Esophagus squamous epithelium (tissue), 5 donors: ENCODE measurements at regions not wholly inside any gene's neighbourhood (a gene's known extent, or its start where the extent isn't known, plus 50 kb on each side); places are given as distances from the start of the nearest gene placed in this dataset.

Source experiments
- DNase-seq: peaks from one replicate; lab custom pipeline; 2025; lab: John Stamatoyannopoulos, UW
- H3K27ac ChIP-seq, 4 donors: fragments of 200-600 bp; sonication (generic); one replicate each; pipeline ENCODE4 v1.5.1; 2016 to 2019; ENCODE audit warnings: mild to moderate bottlenecking in 1 of 4
- H3K27me3 ChIP-seq, 4 donors: fragments of 200-600 bp; sonication (generic); 1 replicate in 3 of 4; 2 replicates in 1 of 4; pipeline versions ENCODE4 v1.5.1 to v1.6.0; 2017 to 2021; ENCODE audit warnings: antibody characterized with exemption in 1 of 4
- H3K36me3 ChIP-seq, 3 donors: fragments of 200-600 bp; sonication (generic); one replicate each; pipeline ENCODE4 v1.5.1; 2016 to 2019
- H3K4me1 ChIP-seq, 3 donors: fragments of 200-600 bp; sonication (generic); one replicate each; pipeline ENCODE4 v1.5.1; 2017 to 2019
- H3K4me3 ChIP-seq, 4 donors: fragments of 200-600 bp; sonication (generic); 1 replicate in 3 of 4; 2 replicates in 1 of 4; pipeline ENCODE4 v1.5.1; 2016 to 2019; ENCODE audit warnings: mild to moderate bottlenecking in 2 of 4, moderate library complexity in 1 of 4
- H3K9me3 ChIP-seq, 3 donors: fragments of 200-600 bp; sonication (generic); one replicate each; pipeline ENCODE4 v1.5.1; 2016 to 2019
- POLR2A ChIP-seq, 4 donors: fragments of 450-650 bp; IDR thresholded peaks; one replicate each; pipeline ENCODE4 v1.6.1; 2017; ENCODE audit warnings: antibody characterized with exemption in 4 of 4, mild to moderate bottlenecking in 4 of 4, moderate library complexity in 3 of 4
- WGBS, 2 donors: methylation state at CpG; one replicate each; pipeline ENCODE4 v1.1.5; 2018; 5-methylcytosine and 5-hydroxymethylcytosine counted together
- intact Hi-C: fragments of 100-400 bp; cut with DNase I; formaldehyde crosslinking; loops from one replicate; pipeline ENCODE4 v1.15.0; 2022
- TF ChIP-seq, protein P1 (sequence below), 6 experiments: fragments of 450-650 bp in 4 of 6; fragments of 200-600 bp in 2 of 6; sonication (generic) in 2 of 6; IDR thresholded peaks; one replicate each; pipeline ENCODE4 v1.5.1; 2016 to 2019; ENCODE audit warnings: antibody characterized with exemption in 6 of 6, mild to moderate bottlenecking in 4 of 6, moderate library complexity in 4 of 6
- donor health status: DM: yes; HTN: yes; CAD: no.

DNA sequence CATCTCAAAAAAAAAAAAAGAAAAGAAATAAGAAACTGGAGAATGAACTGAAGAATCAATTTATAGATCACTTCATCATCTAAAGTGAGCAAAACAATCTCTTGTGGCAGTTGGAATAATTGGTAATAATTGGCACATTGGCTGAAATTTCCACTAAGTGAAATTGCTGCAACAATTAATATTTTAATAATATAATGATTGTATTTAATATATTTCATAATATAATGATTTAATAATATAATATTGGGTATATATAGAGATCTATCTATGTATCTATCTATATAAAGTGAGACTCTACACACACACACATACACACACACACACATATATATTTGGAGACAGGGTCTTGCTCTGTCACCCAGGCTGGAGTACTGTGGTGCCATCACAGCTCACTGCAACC, 81.2 kb upstream of the PRICKLE1 start:
- intact Hi-C loops: no loop called here

DNA sequence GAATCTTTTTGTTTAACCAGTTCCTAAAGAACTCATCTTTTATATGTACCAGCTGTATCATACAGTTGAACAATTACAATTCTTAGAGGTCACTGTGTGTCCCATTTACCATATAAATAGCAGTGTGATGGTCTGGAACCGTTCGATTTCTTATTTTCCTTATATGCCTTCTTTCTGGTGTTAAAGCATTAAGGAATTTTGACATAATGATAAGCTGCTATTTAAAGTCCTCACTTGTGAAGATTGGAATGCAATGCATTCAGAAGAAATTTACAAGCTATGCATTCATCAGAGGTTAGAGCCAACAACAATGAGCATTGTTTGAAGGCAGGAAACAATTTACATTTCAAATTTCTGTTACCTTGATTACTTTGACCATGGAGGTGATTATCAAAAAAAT, 80.0 kb upstream of the PRICKLE1 start:
- intact Hi-C loops: no loop called here
- TF ChIP-seq, protein P1, sequence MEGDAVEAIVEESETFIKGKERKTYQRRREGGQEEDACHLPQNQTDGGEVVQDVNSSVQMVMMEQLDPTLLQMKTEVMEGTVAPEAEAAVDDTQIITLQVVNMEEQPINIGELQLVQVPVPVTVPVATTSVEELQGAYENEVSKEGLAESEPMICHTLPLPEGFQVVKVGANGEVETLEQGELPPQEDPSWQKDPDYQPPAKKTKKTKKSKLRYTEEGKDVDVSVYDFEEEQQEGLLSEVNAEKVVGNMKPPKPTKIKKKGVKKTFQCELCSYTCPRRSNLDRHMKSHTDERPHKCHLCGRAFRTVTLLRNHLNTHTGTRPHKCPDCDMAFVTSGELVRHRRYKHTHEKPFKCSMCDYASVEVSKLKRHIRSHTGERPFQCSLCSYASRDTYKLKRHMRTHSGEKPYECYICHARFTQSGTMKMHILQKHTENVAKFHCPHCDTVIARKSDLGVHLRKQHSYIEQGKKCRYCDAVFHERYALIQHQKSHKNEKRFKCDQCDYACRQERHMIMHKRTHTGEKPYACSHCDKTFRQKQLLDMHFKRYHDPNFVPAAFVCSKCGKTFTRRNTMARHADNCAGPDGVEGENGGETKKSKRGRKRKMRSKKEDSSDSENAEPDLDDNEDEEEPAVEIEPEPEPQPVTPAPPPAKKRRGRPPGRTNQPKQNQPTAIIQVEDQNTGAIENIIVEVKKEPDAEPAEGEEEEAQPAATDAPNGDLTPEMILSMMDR (IDR thresholded peaks at IDR 0.05): no peak
- TF ChIP-seq POLR2A (IDR thresholded peaks at IDR 0.05): no peak
- Histone ChIP-seq H3K4me1 (no peaks in the 10 kb centered on the region), H3K9me3 (no peaks in the 10 kb centered on the region), H3K36me3 (no peaks in the 10 kb centered on the region), H3K27ac (no peak overlapping the region), H3K4me3 (no peak overlapping the region), H3K27me3 (no peaks in the 10 kb centered on the region)
- no peak for DNase-seq
- 15 to 36% methylated on average over 2 of the region's 2 CpGs for WGBS, 2 donors

More for the DNA sequence above, 81.2 kb upstream of the PRICKLE1 start:
- H3K4me1 ChIP-seq: no peaks in the 10 kb centered on the region
- H3K36me3 ChIP-seq: no peaks in the 10 kb centered on the region
- no peak overlapping the region for H3K27ac ChIP-seq
- DNase-seq: no peak
- TF ChIP-seq, protein P1 (IDR thresholded peaks at IDR 0.05): no peak
- TF ChIP-seq POLR2A (IDR thresholded peaks at IDR 0.05): no peak
- H3K27me3 ChIP-seq: no peaks in the 10 kb centered on the region
- no peaks in the 10 kb centered on the region for H3K9me3 ChIP-seq
- H3K4me3 ChIP-seq: no peak overlapping the region

GRCh38 chr12:42666671-42667243, 77.2 kb upstream of the PRICKLE1 start:
- no peaks in the 10 kb centered on the region for H3K36me3 ChIP-seq
- H3K27me3 ChIP-seq: no peaks in the 10 kb centered on the region
- TF ChIP-seq, protein P1 (IDR thresholded peaks at IDR 0.05): no peak
- TF ChIP-seq POLR2A (IDR thresholded peaks at IDR 0.05): no peak
- H3K4me3 ChIP-seq: no peak overlapping the region
- H3K4me1 ChIP-seq: no peaks in the 10 kb centered on the region
- DNase-seq: no peak
- H3K9me3 ChIP-seq: no peaks in the 10 kb centered on the region
- H3K27ac ChIP-seq: no peak overlapping the region
- WGBS, 2 donors: 18 to 40% methylated on average over 5 of the region's 5 CpGs
- intact Hi-C loops: no loop called here

DNA sequence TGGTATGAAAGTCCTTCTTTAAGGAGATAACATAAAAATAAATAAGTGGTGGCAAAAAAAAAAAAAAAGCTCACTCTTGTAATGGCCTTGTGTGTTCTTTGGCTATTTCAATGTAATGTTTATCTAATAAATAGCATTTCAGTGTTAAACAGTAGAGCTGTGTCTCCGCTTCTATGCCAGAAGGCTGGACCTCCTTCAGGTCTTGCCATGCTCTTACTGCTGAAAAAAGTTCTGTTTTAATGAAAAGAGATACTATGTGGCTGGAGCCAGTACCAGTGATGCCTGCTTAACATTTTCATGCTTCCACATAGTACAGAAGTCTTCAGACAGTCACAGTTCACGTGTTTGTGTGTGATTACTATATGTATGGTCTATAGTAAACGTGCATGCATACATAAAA, 74.1 kb upstream of the PRICKLE1 start:
- no peaks in the 10 kb centered on the region for H3K9me3 ChIP-seq
- TF ChIP-seq, protein P1 (IDR thresholded peaks at IDR 0.05): no peak
- no peak for TF ChIP-seq POLR2A (IDR thresholded peaks at IDR 0.05)
- no peaks in the 10 kb centered on the region for H3K27me3 ChIP-seq
- no peaks in the 10 kb centered on the region for H3K36me3 ChIP-seq
- H3K4me3 ChIP-seq: no peak overlapping the region
- intact Hi-C loops: no loop called here
- 66 to 77% methylated on average over 3 of the region's 3 CpGs for WGBS, 2 donors
- DNase-seq: no peak
- no peak overlapping the region for H3K27ac ChIP-seq
- H3K4me1 ChIP-seq: no peaks in the 10 kb centered on the region

- intact Hi-C loops: no loop called here
- Histone ChIP-seq H3K36me3 (no peaks in the 10 kb centered on the region), H3K4me3 (no peak overlapping the region), H3K27ac (no peak overlapping the region), H3K9me3 (no peaks in the 10 kb centered on the region), H3K4me1 (no peaks in the 10 kb centered on the region), H3K27me3 (no peaks in the 10 kb centered on the region)
- no peak for TF ChIP-seq POLR2A (IDR thresholded peaks at IDR 0.05)
- TF ChIP-seq, protein P1 (IDR thresholded peaks at IDR 0.05): no peak
- WGBS, 2 donors: 34 to 37% methylated on average over 3 of the region's 3 CpGs
- DNase-seq: no peak
Observed at GRCh38 chr12:42660968-42661937, 71.7 kb upstream of the PRICKLE1 start.
